GM19324 (cell line): ENCODE measurements at regions not wholly inside any gene's neighbourhood (a gene's known extent, or its start where the extent isn't known, plus 50 kb on each side); places are given as distances from the start of the nearest gene placed in this dataset.

Experiments used
- ATAC-seq: cut with Tn5 transposase; IDR thresholded peaks from one replicate; pipeline ENCODE4 v1.9.1; 2021; ENCODE audit warnings: mild to moderate bottlenecking, moderate library complexity; ENCODE audit not compliant: unreplicated experiment, low FRiP score

GRCh38 chr14:71201840-71202239 lies 294.6 kb downstream of the PCNX1 start:
- no peak for ATAC-seq

GRCh38 chr14:71202881-71203280 lies 295.6 kb downstream of the PCNX1 start:
- no peak for ATAC-seq

DNA sequence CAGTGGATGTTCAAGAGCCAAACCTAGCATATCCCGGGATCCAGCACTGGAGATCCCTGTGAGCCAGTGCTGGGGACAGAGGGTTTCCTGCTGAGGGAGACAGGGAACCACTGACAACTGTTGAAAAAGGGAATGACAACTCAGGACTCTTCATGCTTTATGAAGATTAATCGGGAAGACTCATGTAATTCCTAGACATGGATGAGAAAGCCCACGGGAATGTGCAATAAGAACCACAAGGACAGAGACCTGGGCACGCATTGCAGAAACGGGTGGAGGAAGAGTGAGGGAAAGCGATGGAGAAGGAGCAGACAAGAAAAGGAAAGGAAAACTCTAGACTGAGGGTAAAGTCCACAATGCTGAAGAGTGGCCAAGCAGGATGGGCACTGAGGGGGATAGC lies 296.0 kb downstream of the PCNX1 start:
- ATAC-seq, result no peak

DNA sequence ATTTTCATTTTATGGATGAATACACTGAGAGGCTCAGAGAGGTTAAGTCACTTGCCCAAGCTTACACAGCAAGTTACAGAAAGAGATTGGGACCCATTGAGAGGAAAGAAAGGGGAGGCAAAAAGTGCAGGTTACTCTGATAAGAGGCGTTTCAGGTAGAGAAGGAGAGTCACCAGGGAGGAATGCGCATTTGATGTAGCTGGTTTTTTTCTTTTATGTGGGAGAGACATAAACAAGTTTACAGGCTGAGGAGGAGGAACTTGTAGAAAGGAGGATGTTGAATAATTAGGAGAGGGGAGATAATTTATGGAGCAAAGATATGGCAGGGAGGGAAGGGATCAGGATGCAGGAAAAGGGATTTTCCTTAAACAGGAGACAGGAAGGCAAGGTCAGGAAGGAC lies 297.0 kb downstream of the PCNX1 start:
- ATAC-seq, result no peak

- no peak for ATAC-seq
Observed at GRCh38 chr14:71204768-71205167, 297.5 kb downstream of the PCNX1 start.

DNA sequence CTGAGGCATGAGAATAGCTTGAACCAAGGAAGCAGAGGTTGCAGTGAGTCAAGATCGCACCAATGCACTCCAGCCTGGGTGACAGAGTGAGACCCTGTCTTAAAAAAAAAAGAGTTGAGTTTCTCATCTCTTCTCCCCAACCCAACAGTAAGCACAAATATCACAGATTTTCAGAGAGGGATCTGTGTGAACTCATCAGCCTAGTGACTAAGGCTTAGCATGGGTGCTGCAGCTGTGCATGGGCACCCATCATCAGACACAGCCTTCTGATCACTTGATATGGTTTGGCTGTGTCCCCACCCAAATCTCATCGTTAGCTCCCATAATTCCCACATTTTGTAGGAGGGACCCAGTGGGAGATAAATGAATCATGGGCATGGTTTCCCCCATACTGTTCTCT lies 298.9 kb downstream of the PCNX1 start:
- no peak for ATAC-seq

GRCh38 chr14:71206766-71207371 lies 299.6 kb downstream of the PCNX1 start:
- ATAC-seq, result no peak

DNA sequence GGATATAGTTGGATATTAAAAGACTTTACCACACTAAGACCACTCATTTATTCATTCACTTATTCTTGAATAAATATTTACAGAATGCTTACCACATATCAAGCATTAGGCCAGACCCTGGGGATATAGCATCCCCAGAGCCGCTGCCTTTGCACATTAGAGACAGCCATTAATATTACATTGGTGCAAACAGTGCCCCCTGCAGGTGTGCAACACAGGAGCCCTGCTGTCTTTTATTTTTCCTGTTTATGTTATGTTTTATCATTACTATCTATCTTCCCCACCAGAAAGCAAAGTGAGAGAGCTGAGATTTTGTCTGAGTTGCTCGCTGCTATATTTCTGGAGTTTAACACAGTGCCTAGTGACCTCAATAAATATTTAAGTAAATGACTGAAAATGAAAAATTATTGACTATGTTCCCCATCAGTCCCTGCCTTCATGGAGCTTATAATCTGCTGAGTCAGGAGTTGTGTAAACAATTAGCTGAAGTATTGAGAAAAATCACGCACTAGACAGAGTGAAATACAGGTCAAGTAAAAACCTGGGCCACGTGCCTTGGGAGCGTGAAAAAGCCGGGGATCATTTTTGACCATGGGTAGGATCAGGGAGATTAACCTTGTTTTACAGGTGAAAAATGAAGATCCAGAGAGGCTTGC lies 301.6 kb downstream of the PCNX1 start:
- ATAC-seq, result no peak

DNA sequence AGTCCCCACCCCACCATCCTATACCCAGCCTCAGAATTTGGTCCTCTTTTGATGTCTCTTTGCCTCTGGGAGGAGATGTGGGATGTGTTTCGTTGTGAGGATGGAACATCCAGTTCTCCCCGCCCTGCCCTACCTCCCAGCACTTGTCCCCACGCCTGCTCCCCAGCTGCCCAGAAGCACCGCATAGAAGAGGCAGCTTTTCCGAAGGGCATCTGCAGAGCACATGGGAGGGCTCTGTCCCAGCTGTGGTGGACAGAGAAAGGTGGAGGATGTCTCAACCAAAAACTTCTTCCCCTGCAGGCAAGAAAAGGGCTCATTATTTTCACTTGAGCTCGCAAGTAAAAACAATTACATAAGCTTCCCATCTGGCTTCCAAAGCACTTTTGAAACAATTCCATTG lies 302.6 kb downstream of the PCNX1 start:
- no peak for ATAC-seq

- ATAC-seq, result no peak
Observed at GRCh38 chr14:71212093-71212492, 304.8 kb downstream of the PCNX1 start.

DNA sequence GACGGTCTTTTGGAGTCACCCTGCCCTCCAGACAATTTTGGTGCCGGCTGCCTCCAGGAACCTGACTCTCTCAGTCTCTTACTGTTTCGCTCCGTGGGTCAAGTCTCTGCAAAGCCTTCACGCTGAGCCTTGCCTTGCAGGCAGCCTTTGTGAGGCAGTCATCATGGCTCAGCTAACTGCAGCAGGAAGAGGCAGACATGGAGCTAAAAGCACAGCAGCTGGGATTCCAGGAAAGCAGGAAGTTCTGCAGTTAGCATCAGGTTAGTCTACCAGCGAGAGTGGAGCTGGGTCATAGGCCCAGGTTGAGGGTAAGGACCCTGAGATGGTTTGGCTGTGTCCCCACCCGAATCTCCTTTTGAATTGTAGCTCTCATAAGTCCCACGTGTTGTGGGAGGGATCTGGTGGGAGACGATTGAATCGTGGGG lies 305.4 kb downstream of the PCNX1 start:
- ATAC-seq, result no peak

DNA sequence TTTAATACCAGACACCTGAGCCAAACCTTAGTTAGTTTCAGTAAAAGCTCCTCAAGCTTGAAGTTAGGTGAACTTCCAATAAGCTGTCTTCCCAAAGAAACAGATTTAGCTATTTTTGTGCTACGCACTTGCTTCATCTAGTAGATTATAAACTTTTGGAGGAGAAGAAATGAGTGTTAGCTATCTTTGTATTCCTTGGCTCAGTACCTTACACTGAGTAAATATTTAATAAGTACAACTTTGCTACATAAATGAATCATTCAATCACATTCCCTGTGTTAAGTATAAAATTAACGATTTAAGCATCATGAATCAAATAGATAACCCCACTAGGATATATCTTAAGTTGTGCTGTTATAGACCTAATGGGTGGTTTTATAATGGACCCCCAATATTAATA lies 307.0 kb downstream of the PCNX1 start:
- no peak for ATAC-seq

DNA sequence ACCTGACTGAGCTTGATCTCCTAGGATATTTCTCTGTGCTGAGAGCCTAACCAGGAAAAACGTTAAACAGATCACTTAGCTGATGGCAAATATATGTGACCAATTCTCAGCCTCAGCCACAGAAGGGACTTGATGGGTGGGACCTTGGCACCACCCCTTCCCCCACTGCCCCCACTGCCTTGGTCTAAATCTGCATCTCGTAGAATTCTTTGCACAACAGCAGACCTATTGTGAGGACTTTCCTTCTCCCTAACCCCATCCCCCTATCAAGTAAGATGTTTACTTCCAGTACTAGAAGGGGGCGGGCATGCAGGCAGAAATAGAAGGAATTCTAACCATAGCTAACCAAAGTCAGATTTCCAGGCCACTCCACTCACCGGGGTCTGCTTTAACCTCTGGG lies 313.2 kb downstream of the PCNX1 start:
- no peak for ATAC-seq

DNA sequence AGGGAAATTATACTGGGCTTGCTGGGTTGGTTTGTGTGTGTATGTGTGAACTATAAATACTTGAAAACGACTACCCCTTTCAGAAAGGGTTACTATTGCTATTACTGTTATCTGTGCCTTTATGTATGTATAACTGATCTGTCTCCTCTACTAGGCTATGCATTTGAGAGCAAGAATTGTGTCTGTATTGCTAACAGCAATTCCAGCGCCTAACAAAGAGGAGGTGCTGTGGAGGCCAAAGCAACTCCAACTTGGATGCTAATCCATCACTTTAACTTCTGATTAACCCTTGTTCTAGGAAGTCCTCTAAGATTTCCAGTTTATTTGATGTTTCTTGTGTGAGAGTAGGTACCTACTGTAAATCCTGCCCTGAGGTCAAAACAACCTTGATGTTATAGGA lies 313.9 kb downstream of the PCNX1 start:
- no peak for ATAC-seq

GRCh38 chr14:71225113-71225512 lies 317.9 kb downstream of the PCNX1 start:
- no peak for ATAC-seq

DNA sequence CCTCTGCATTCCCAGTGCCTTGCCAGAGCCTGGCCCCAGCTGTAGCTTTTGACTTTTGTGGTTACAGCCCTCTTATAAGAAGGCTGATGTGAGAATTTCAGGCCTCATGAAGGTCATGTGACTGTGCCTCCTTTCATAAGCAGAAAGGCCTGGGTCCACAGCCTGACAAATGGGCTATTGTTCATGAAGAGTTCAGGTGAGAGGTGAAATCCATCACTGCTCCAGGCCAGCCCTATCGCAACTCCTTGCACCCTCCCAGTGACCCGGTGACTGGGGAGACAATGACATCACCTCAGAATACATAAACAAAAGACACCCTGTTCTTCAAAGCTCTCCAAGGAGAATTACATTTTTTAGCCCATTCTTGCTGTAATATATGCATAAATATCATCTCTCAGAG lies 321.5 kb downstream of the PCNX1 start:
- ATAC-seq, result no peak

DNA sequence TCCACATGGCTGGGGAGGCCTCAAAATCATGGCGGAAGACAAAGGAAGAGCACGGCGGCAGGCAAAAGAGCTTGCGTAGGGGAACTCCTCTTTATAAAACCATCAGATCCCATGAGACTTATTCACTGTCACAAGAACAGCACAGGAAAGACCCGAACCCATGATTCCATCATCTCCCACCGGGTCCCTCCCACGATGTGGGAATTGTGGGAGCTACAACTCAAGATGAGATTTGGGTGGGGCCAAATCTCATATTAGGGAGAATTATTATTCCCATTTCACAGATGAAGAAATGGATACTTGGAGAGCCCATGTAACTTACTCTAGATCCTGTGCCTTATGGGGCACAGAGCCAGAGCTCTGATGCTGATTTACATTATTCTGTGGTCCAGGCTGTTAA lies 322.6 kb downstream of the PCNX1 start:
- no peak for ATAC-seq

DNA sequence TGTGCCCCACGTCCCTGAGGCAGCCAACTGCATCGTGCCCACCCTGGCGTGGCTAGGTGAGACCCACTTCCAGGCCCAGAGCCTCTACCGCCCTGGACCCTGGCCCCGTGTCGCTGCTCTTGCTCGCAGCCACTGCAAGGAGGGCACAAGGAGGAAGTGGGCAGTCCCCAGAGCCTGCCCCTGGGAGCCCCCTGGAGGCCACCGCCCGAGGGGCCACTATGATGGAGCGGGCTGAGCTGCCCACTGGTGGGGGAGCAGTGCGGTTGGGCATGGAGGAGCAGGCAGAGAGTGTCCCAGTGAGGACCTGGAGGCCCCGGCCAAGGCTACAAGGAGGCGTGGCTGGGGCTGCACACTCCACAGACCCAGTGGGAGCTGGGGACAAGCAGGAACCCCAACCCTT lies 323.6 kb downstream of the PCNX1 start:
- ATAC-seq, result no peak

DNA sequence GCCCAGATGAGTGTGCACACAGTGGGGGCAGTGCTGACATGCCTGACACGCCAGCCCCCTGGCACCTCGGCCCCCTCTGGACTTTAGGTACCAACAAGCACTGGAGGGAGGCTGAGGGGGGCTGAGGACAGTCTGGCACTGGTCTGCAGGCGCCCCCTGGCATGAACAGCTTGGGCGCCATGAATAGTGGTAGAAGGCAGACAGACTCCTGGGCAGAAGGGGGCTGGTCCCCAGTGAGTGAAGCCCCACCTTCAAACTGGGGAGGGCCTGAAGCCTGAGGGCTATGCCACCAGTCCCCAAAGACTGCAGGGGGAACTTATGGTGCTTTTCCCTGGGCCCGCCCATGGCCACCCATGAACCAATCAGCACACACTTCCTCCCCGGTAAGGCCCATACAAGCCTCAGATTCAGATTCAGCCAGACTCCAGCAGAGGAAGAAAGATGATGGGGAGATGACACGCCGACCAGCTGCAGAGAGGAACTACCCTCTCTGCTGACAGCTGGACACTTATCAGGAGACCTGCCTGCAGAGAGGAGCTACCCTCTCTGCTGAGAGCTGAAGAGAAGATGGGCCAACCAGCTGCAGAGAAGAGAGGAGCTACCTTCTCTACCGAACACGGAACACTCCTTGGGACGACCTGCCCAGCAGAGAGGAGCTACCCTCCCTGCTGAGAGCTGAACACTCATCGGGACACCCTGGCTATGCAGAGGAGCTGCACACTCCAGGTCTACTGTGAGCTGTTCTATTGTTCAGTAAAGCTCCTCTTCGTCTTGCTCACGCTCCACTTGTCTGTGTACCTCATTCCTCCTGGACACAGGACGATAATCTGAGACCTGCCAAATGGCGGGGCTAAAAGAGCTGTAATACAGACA lies 324.5 kb downstream of the PCNX1 start:
- no peak for ATAC-seq

- no peak for ATAC-seq
Observed at GRCh38 chr14:71232506-71232905, 325.2 kb downstream of the PCNX1 start.

GRCh38 chr14:71235875-71236274 lies 328.6 kb downstream of the PCNX1 start:
- ATAC-seq, result no peak

- no peak for ATAC-seq
Observed at GRCh38 chr14:71236487-71236886, 329.2 kb downstream of the PCNX1 start.
